ENCODE measurements at regions not wholly inside any gene's neighbourhood (a gene's known extent, or its start where the extent isn't known, plus 50 kb on each side); places are given as distances from the start of the nearest gene placed in this dataset.

- TF ChIP-seq CREB1 (IDR thresholded peaks at IDR 0.05; ENCODE audit: low read depth) (no peak), TEAD4 (IDR thresholded peaks at IDR 0.05) (no peak)
Measured at GRCh38 chr13:104944176-104944575, 1591.3 kb downstream of the EFNB2 start.
